Endothelial cell of umbilical vein (primary cell): ENCODE measurements at regions not wholly inside any gene's neighbourhood (a gene's known extent, or its start where the extent isn't known, plus 50 kb on each side); places are given as distances from the start of the nearest gene placed in this dataset.

Source experiments
- BruUV-seq: library from RNA; stranded (reverse); fragments of 400-500 nt; replicated peaks from 2 replicates; lab custom pipeline; 2021; lab: Mats Ljungman, UMichigan
- CTCF ChIA-PET: fragments of 300-600, 350-600 bp; sonication (Branson Sonifier 250); formaldehyde crosslinking; loops from one replicate; lab custom pipeline; 2021; ENCODE audit warnings: antibody characterized with exemption, inconsistent platforms; lab: Charles Lee
- POLR2A ChIA-PET: fragments of 300-600, 350-600 bp; sonication (Branson Sonifier 250); formaldehyde crosslinking; loops from one replicate; lab custom pipeline; 2021; ENCODE audit warnings: antibody characterized with exemption, inconsistent platforms; lab: Charles Lee
- DNase-seq: peaks from one replicate; pipeline ENCODE4 v3.0.0-alpha.2; 2011; ENCODE audit warnings: low read depth, low spot score
- FAIRE-seq: peaks from 2 replicates; lab custom pipeline; 2011; peaks lifted over from hg19 to GRCh38; lab: Jason Lieb, UNC
- H2AFZ ChIP-seq: 2 replicates; pipeline ENCODE4 v1.6.0; 2012; ENCODE audit warnings: low read depth, low read length, control low read depth, inconsistent platforms
- H3K27ac ChIP-seq: 2 replicates; pipeline ENCODE4 v1.5.1; 2011; ENCODE audit warnings: low read depth, mild to moderate bottlenecking, control low read depth, low read length, moderate library complexity; ENCODE audit not compliant: insufficient read depth
- H3K27me3 ChIP-seq, 2 experiments: 2 replicates each; pipeline versions ENCODE4 v1.6.0 to v1.6.1; 2011; ENCODE audit warnings: low read length in 2 of 2, mixed read lengths in 1 of 2; ENCODE audit not compliant: control insufficient read depth in 2 of 2, insufficient read depth in 2 of 2
- H3K36me3 ChIP-seq, 2 experiments: 2 replicates in 1 of 2; 3 replicates in 1 of 2; pipeline ENCODE4 v1.5.1; 2011; ENCODE audit warnings: low read length in 2 of 2, mild to moderate bottlenecking in 1 of 2, moderate library complexity in 1 of 2; ENCODE audit not compliant: control insufficient read depth in 2 of 2, insufficient read depth in 2 of 2; ENCODE audit errors: extremely low read depth in 1 of 2
- H3K4me1 ChIP-seq: 3 replicates; pipeline ENCODE4 v1.5.1; 2011; ENCODE audit warnings: mild to moderate bottlenecking, low read length; ENCODE audit not compliant: control insufficient read depth, insufficient read depth; ENCODE audit errors: extremely low read depth
- H3K4me2 ChIP-seq: 2 replicates; pipeline ENCODE4 v1.6.1; 2011; ENCODE audit warnings: low read length, control low read depth, mixed read lengths; ENCODE audit not compliant: insufficient read depth
- H3K4me3 ChIP-seq, 3 experiments: fragments of 200-600 bp in 1 of 3; sonication (generic), shearing (Covaris generic) in 1 of 3; replicated peaks in 1 of 3; 2 replicates each; pipeline ENCODE4 v1.5.1; 2011 to 2016; ENCODE audit warnings: control low read depth in 3 of 3, low read length in 3 of 3, mild to moderate bottlenecking in 2 of 3, inconsistent platforms in 1 of 3, low read depth in 1 of 3, moderate library complexity in 1 of 3; ENCODE audit not compliant: insufficient read depth in 1 of 3
- H3K79me2 ChIP-seq: 2 replicates; pipeline ENCODE4 v1.6.0; 2012; ENCODE audit warnings: low read length, inconsistent platforms; ENCODE audit not compliant: control insufficient read depth, insufficient read depth
- H3K9ac ChIP-seq: replicated peaks from 2 replicates; pipeline ENCODE3; 2011; ENCODE audit warnings: low read length, control low read depth; ENCODE audit not compliant: insufficient read depth; ENCODE audit errors: extremely low read depth
- H3K9me1 ChIP-seq: replicated peaks from 3 replicates; pipeline ENCODE4 v1.6.0; 2011; ENCODE audit warnings: mild to moderate bottlenecking, low read length; ENCODE audit not compliant: control insufficient read depth, insufficient read depth; ENCODE audit errors: extremely low read depth
- H3K9me3 ChIP-seq: replicated peaks from 2 replicates; pipeline ENCODE4 v1.5.1; 2012; ENCODE audit warnings: low read length, inconsistent platforms; ENCODE audit not compliant: control insufficient read depth, insufficient read depth
- H4K20me1 ChIP-seq: replicated peaks from 2 replicates; pipeline ENCODE3; 2011; ENCODE audit warnings: mild to moderate bottlenecking, low read length; ENCODE audit not compliant: control insufficient read depth, insufficient read depth; ENCODE audit errors: extremely low read depth
- EZH2 ChIP-seq: IDR thresholded peaks from 2 replicates; pipeline ENCODE4 v1.6.1; 2012; ENCODE audit warnings: borderline replicate concordance, low read depth, mild to moderate bottlenecking, moderate library complexity, low read length, inconsistent platforms; ENCODE audit not compliant: severe bottlenecking
- FOS ChIP-seq: IDR thresholded peaks from 2 replicates; pipeline ENCODE4 v1.6.1; 2011; ENCODE audit warnings: mild to moderate bottlenecking, low read length, moderate library complexity, borderline replicate concordance; ENCODE audit not compliant: insufficient read depth
- JUN ChIP-seq: IDR thresholded peaks from 2 replicates; pipeline ENCODE4 v1.6.1; 2011; ENCODE audit warnings: borderline replicate concordance, low read depth; ENCODE audit not compliant: insufficient read length, insufficient read depth
- POLR2A ChIP-seq: IDR thresholded peaks from 2 replicates; pipeline ENCODE4 v1.6.1; 2012; ENCODE audit warnings: low read depth, mild to moderate bottlenecking, control low read depth, low read length
- POLR2AphosphoS5 ChIP-seq: IDR thresholded peaks from 2 replicates; pipeline ENCODE4 v1.6.1; 2012; ENCODE audit warnings: low read depth, mild to moderate bottlenecking, control low read depth, low read length, moderate library complexity; ENCODE audit not compliant: insufficient read depth
- dilution Hi-C: fragments of 300-500 bp; cut with MboI; formaldehyde crosslinking; loops from one replicate; pipeline ENCODE4 v1.15.0; 2019; ENCODE audit warnings: low sequenced_read_pairs; ENCODE audit not compliant: extremely low pct_ligation_motif_present
- intact Hi-C: fragments of 100-400 bp; cut with micrococcal nuclease; formaldehyde crosslinking; loops from one replicate; pipeline ENCODE4 v1.10.0; 2022

DNA sequence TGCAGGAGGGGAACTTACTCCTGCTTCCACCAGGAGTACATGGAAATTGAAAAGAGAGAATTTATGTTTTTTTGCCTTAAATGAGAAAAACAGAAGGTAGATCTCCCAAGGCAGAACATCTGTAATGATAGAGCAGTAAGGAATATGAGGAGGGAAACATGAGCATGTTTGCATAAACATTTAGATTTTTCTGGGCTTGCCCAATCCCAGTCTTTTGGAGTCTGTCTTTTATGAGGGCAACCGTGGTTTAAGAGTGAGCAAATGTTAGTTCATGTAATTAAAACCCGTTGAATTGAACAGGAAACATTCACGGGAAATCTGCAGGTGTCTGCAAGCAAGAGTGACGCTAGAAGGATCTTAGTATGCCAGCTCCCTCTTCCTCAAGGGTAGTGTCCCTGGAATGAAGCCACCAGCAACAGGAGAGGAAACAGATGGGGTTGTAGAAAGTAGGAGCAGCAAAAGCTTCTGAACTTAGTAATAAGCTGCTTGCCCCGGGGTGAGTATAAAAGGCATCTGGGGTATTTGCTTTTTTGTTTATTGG is 79.3 kb downstream of the ARF6 start:
- intact Hi-C loops (loop anchor here (1.0 to 2.0 kb wide), 6 partner anchors 10 to 89 kb away; partner anchors contain the start of gene ARF6), dilution Hi-C loops (no loop called here)
- peaks cover 55% of the 10 kb centered on the region for H3K4me1 ChIP-seq
- H3K9me1 ChIP-seq = no peaks in the 10 kb centered on the region
- FAIRE-seq = peak; percentile 90
- H3K27me3 ChIP-seq = no peaks in the 10 kb centered on the region
- TF ChIP-seq JUN = peak; percentile 5
- TF ChIP-seq EZH2 = no peak
- TF ChIP-seq POLR2AphosphoS5 = peak; percentile 44
- peak overlapping the region in 1 of 3 experiments; percentile 29 for H3K4me3 ChIP-seq
- DNase-seq = peak; percentile 90
- H3K4me2 ChIP-seq = peak overlapping the region; percentile 70
- H3K27ac ChIP-seq = peak overlapping the region; percentile 75
- no peaks in the 10 kb centered on the region for H4K20me1 ChIP-seq
- H3K36me3 ChIP-seq = no peaks in the 10 kb centered on the region
- no peaks in the 10 kb centered on the region for H3K9me3 ChIP-seq
- ChIA-PET POLR2A (interaction anchor here (0.8 to 1.1 kb wide), 2 partner anchors 31 to 80 kb away, joined by 5 to 6 read pairs; no protein-coding TSS in a partner anchor), CTCF (interaction anchor here (0.7 to 2.9 kb wide), 19 partner anchors 15 to 133 kb away, joined by 3 to 15 read pairs (median 6); no protein-coding TSS in a partner anchor)
- peak overlapping the region; percentile 56 for H3K9ac ChIP-seq
- peak overlapping the region; percentile 11 for H2AFZ ChIP-seq
- H3K79me2 ChIP-seq = no peaks in the 10 kb centered on the region
- BruUV-seq = no TSS peak

DNA sequence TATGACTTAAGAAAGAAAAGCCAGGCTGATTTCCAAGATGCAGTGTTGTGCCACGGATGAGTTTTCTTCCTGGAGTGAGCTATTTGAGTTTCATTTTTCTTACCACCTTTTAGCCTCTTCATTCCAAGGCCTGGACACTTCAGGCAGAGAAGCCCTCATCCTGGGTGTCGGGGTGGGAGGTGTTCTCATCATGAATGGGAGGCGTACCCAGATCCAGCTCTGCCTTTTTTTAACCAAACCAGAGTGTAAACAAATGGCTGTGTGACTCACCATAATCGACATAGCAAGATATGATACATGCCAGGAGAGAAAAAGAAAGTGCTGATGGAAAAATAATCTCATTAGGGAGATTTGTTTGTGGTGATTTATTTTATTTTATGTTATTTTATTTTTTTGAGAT is 79.9 kb downstream of the ARF6 start:
- no peaks in the 10 kb centered on the region for H3K36me3 ChIP-seq
- no peak for FAIRE-seq
- TF ChIP-seq FOS (peak; percentile 70), JUN (peak; percentile 53), POLR2A (no peak)
- no peaks in the 10 kb centered on the region for H4K20me1 ChIP-seq
- no peaks in the 10 kb centered on the region for H3K9me3 ChIP-seq
- H3K4me1 ChIP-seq = peaks cover 57% of the 10 kb centered on the region
- peak overlapping the region; percentile 70 for H3K4me2 ChIP-seq
- peak overlapping the region; percentile 59 for H2AFZ ChIP-seq
- ChIA-PET CTCF (interaction anchor here (0.7 to 2.9 kb wide), 19 partner anchors 14 to 132 kb away, joined by 3 to 15 read pairs (median 6); no protein-coding TSS in a partner anchor), POLR2A (interaction anchor here (0.6 to 1.1 kb wide), 2 partner anchors 80 to 361 kb away, joined by 3 to 5 read pairs; no protein-coding TSS in a partner anchor)
- peak overlapping the region in 1 of 3 experiments; percentile 29 for H3K4me3 ChIP-seq
- H3K27ac ChIP-seq = peak overlapping the region; percentile 75
- intact Hi-C loops = loop anchor here (1.0 to 2.0 kb wide), 6 partner anchors 9 to 88 kb away; partner anchors contain the start of gene ARF6
- H3K9me1 ChIP-seq = no peaks in the 10 kb centered on the region
- dilution Hi-C loops = no loop called here
- peak overlapping the region; percentile 56 for H3K9ac ChIP-seq
- DNase-seq = peak; percentile 79
- H3K79me2 ChIP-seq = no peaks in the 10 kb centered on the region
- TSS peak; percentile 73 for BruUV-seq
- no peaks in the 10 kb centered on the region for H3K27me3 ChIP-seq
